SU-DHL-6 (cell line): ENCODE measurements at regions not wholly inside any gene's neighbourhood (a gene's known extent, or its start where the extent isn't known, plus 50 kb on each side); places are given as distances from the start of the nearest gene placed in this dataset.

Source experiments
- CTCF ChIP-seq: fragments of 200-600 bp; sonication (generic); IDR thresholded peaks from one replicate; pipeline ENCODE4 v1.5.1; 2017; ENCODE audit warnings: antibody characterized with exemption, mild to moderate bottlenecking, low read length, moderate library complexity; ENCODE audit not compliant: insufficient read depth, poor library complexity, severe bottlenecking
- EZH2phosphoT487 ChIP-seq: fragments of 200-600 bp; sonication (generic), shearing (Covaris generic); conservative IDR thresholded peaks from 2 replicates; pipeline ENCODE4 v1.6.1; 2018; ENCODE audit warnings: mild to moderate bottlenecking, antibody characterized with exemption, low read length, moderate library complexity, mixed read lengths

- no peak for TF ChIP-seq CTCF
- no peak for TF ChIP-seq EZH2phosphoT487
Measured at GRCh38 chr1:47638713-47639112, 200.9 kb downstream of the FOXD2 start.
